ENCODE measurements at regions not wholly inside any gene's neighbourhood (a gene's known extent, or its start where the extent isn't known, plus 50 kb on each side); places are given as distances from the start of the nearest gene placed in this dataset.

GRCh38 chr3:88209356-88209755, 59.6 kb downstream of the C3orf38 start:
- Histone ChIP-seq H3K27me3 (ENCODE audit: control insufficient read depth, insufficient read depth, low read length, poor library complexity, severe bottlenecking) (no peaks in the 10 kb centered on the region), H3K27ac (ENCODE audit: insufficient read depth, low read depth, low read length, poor library complexity, severe bottlenecking) (no peak overlapping the region), H3K36me3 (ENCODE audit: control insufficient read depth, insufficient read depth, low read length) (no peaks in the 10 kb centered on the region), H3K4me1 (ENCODE audit: control insufficient read depth, insufficient read depth, low read length) (no peaks in the 10 kb centered on the region), H3K4me3 (ENCODE audit: insufficient read depth, low read depth, low read length) (no peak overlapping the region), H3K9me3 (ENCODE audit: control insufficient read depth, low read length) (no peaks in the 10 kb centered on the region)

- Histone ChIP-seq H3K27ac (ENCODE audit: insufficient read depth, low read depth, low read length, poor library complexity, severe bottlenecking) (no peak overlapping the region), H3K36me3 (ENCODE audit: control insufficient read depth, insufficient read depth, low read length) (no peaks in the 10 kb centered on the region), H3K27me3 (ENCODE audit: control insufficient read depth, insufficient read depth, low read length, poor library complexity, severe bottlenecking) (no peaks in the 10 kb centered on the region), H3K4me1 (ENCODE audit: control insufficient read depth, insufficient read depth, low read length) (no peaks in the 10 kb centered on the region), H3K9me3 (ENCODE audit: control insufficient read depth, low read length) (no peaks in the 10 kb centered on the region), H3K4me3 (ENCODE audit: insufficient read depth, low read depth, low read length) (no peak overlapping the region)
- 90 to 94% methylated on average over 2 of the region's 2 CpGs for WGBS, 2 experiments
Measured at GRCh38 chr3:88211096-88211890, 61.5 kb downstream of the C3orf38 start.

- Histone ChIP-seq H3K27me3 (ENCODE audit: control insufficient read depth, insufficient read depth, low read length, poor library complexity, severe bottlenecking) (no peaks in the 10 kb centered on the region), H3K27ac (ENCODE audit: insufficient read depth, low read depth, low read length, poor library complexity, severe bottlenecking) (no peak overlapping the region), H3K36me3 (ENCODE audit: control insufficient read depth, insufficient read depth, low read length) (no peaks in the 10 kb centered on the region), H3K9me3 (ENCODE audit: control insufficient read depth, low read length) (no peaks in the 10 kb centered on the region), H3K4me3 (ENCODE audit: insufficient read depth, low read depth, low read length) (no peak overlapping the region), H3K4me1 (ENCODE audit: control insufficient read depth, insufficient read depth, low read length) (no peaks in the 10 kb centered on the region)
- WGBS, 2 experiments, result 23 to 24% methylated on average over 7 of the region's 7 CpGs
Measured at GRCh38 chr3:88219138-88219792, 69.5 kb downstream of the C3orf38 start.

GRCh38 chr3:88220126-88220525, 70.4 kb downstream of the C3orf38 start:
- Histone ChIP-seq H3K4me1 (ENCODE audit: control insufficient read depth, insufficient read depth, low read length) (no peaks in the 10 kb centered on the region), H3K36me3 (ENCODE audit: control insufficient read depth, insufficient read depth, low read length) (no peaks in the 10 kb centered on the region), H3K27ac (ENCODE audit: insufficient read depth, low read depth, low read length, poor library complexity, severe bottlenecking) (no peak overlapping the region), H3K9me3 (ENCODE audit: control insufficient read depth, low read length) (no peaks in the 10 kb centered on the region), H3K27me3 (ENCODE audit: control insufficient read depth, insufficient read depth, low read length, poor library complexity, severe bottlenecking) (no peaks in the 10 kb centered on the region), H3K4me3 (ENCODE audit: insufficient read depth, low read depth, low read length) (no peak overlapping the region)
- WGBS, 2 experiments, result 64 to 71% methylated on average over 4 of the region's 4 CpGs

- Histone ChIP-seq H3K27ac (ENCODE audit: insufficient read depth, low read depth, low read length, poor library complexity, severe bottlenecking) (no peak overlapping the region), H3K27me3 (ENCODE audit: control insufficient read depth, insufficient read depth, low read length, poor library complexity, severe bottlenecking) (no peaks in the 10 kb centered on the region), H3K36me3 (ENCODE audit: control insufficient read depth, insufficient read depth, low read length) (no peaks in the 10 kb centered on the region), H3K4me3 (ENCODE audit: insufficient read depth, low read depth, low read length) (no peak overlapping the region), H3K4me1 (ENCODE audit: control insufficient read depth, insufficient read depth, low read length) (no peaks in the 10 kb centered on the region), H3K9me3 (ENCODE audit: control insufficient read depth, low read length) (no peaks in the 10 kb centered on the region)
- WGBS, 2 experiments, result 92 to 93% methylated on average over 1 of the region's 1 CpG
Measured at GRCh38 chr3:88221726-88222125, 72.0 kb downstream of the C3orf38 start.

- H3K27me3 ChIP-seq (ENCODE audit: control insufficient read depth, insufficient read depth, low read length, poor library complexity, severe bottlenecking), result no peaks in the 10 kb centered on the region
- H3K4me3 ChIP-seq (ENCODE audit: insufficient read depth, low read depth, low read length), result no peak overlapping the region
- no peaks in the 10 kb centered on the region for H3K9me3 ChIP-seq (ENCODE audit: control insufficient read depth, low read length)
- H3K36me3 ChIP-seq (ENCODE audit: control insufficient read depth, insufficient read depth, low read length), result no peaks in the 10 kb centered on the region
- WGBS, 2 experiments, result 83 to 93% methylated on average over 2 of the region's 2 CpGs
- no peaks in the 10 kb centered on the region for H3K4me1 ChIP-seq (ENCODE audit: control insufficient read depth, insufficient read depth, low read length)
- no peak overlapping the region for H3K27ac ChIP-seq (ENCODE audit: insufficient read depth, low read depth, low read length, poor library complexity, severe bottlenecking)
Measured at GRCh38 chr3:88222343-88222742, 72.6 kb downstream of the C3orf38 start.

- Histone ChIP-seq H3K4me3 (ENCODE audit: insufficient read depth, low read depth, low read length) (no peak overlapping the region), H3K27me3 (ENCODE audit: control insufficient read depth, insufficient read depth, low read length, poor library complexity, severe bottlenecking) (no peaks in the 10 kb centered on the region), H3K4me1 (ENCODE audit: control insufficient read depth, insufficient read depth, low read length) (no peaks in the 10 kb centered on the region), H3K36me3 (ENCODE audit: control insufficient read depth, insufficient read depth, low read length) (no peaks in the 10 kb centered on the region), H3K9me3 (ENCODE audit: control insufficient read depth, low read length) (no peaks in the 10 kb centered on the region), H3K27ac (ENCODE audit: insufficient read depth, low read depth, low read length, poor library complexity, severe bottlenecking) (peak overlapping the region; percentile 16)
- WGBS, 2 experiments, result 97 to 98% methylated on average over 8 of the region's 8 CpGs
Measured at GRCh38 chr3:88225326-88226008, 75.7 kb downstream of the C3orf38 start.

- H3K9me3 ChIP-seq (ENCODE audit: control insufficient read depth, low read length), result no peaks in the 10 kb centered on the region
- WGBS, 2 experiments, result 95 to 96% methylated on average over 2 to 3 of the region's 3 CpGs
- H3K4me3 ChIP-seq (ENCODE audit: insufficient read depth, low read depth, low read length), result no peak overlapping the region
- H3K27ac ChIP-seq (ENCODE audit: insufficient read depth, low read depth, low read length, poor library complexity, severe bottlenecking), result no peak overlapping the region
- H3K36me3 ChIP-seq (ENCODE audit: control insufficient read depth, insufficient read depth, low read length), result no peaks in the 10 kb centered on the region
- no peaks in the 10 kb centered on the region for H3K4me1 ChIP-seq (ENCODE audit: control insufficient read depth, insufficient read depth, low read length)
- no peaks in the 10 kb centered on the region for H3K27me3 ChIP-seq (ENCODE audit: control insufficient read depth, insufficient read depth, low read length, poor library complexity, severe bottlenecking)
Measured at GRCh38 chr3:88226910-88227309, 77.2 kb downstream of the C3orf38 start.

GRCh38 chr3:88230638-88231037, 80.9 kb downstream of the C3orf38 start:
- no peak overlapping the region for H3K4me3 ChIP-seq (ENCODE audit: insufficient read depth, low read depth, low read length)
- H3K27me3 ChIP-seq (ENCODE audit: control insufficient read depth, insufficient read depth, low read length, poor library complexity, severe bottlenecking), result no peaks in the 10 kb centered on the region
- H3K27ac ChIP-seq (ENCODE audit: insufficient read depth, low read depth, low read length, poor library complexity, severe bottlenecking), result no peak overlapping the region
- H3K4me1 ChIP-seq (ENCODE audit: control insufficient read depth, insufficient read depth, low read length), result no peaks in the 10 kb centered on the region
- H3K36me3 ChIP-seq (ENCODE audit: control insufficient read depth, insufficient read depth, low read length), result no peaks in the 10 kb centered on the region
- H3K9me3 ChIP-seq (ENCODE audit: control insufficient read depth, low read length), result no peaks in the 10 kb centered on the region
- 95 to 96% methylated on average over 7 of the region's 7 CpGs for WGBS, 2 experiments

- whole genome bisulfite sequencing, 2 experiments, result 77 to 97% methylated on average over 3 to 4 of the region's 4 CpGs
- no peaks in the 10 kb centered on the region for H3K27me3 ChIP-seq (ENCODE audit: control insufficient read depth, insufficient read depth, low read length, poor library complexity, severe bottlenecking)
- H3K27ac ChIP-seq (ENCODE audit: insufficient read depth, low read depth, low read length, poor library complexity, severe bottlenecking), result no peak overlapping the region
- no peaks in the 10 kb centered on the region for H3K36me3 ChIP-seq (ENCODE audit: control insufficient read depth, insufficient read depth, low read length)
- H3K9me3 ChIP-seq (ENCODE audit: control insufficient read depth, low read length), result no peaks in the 10 kb centered on the region
- H3K4me1 ChIP-seq (ENCODE audit: control insufficient read depth, insufficient read depth, low read length), result no peaks in the 10 kb centered on the region
- H3K4me3 ChIP-seq (ENCODE audit: insufficient read depth, low read depth, low read length), result no peak overlapping the region
Measured at GRCh38 chr3:88231207-88231606, 81.4 kb downstream of the C3orf38 start.

Data from ectodermal cell (in vitro differentiated cells).